ENCODE measurements at regions not wholly inside any gene's neighbourhood (a gene's known extent, or its start where the extent isn't known, plus 50 kb on each side); places are given as distances from the start of the nearest gene placed in this dataset.

- Histone ChIP-seq H3K36me3 (no peaks in the 10 kb centered on the region), H3K4me3 (no peak overlapping the region), H3K27ac (no peak overlapping the region), H3K4me1 (peaks cover 0 to 8% of the 10 kb centered on the region in 2 donors), H3K9me3 (no peaks in the 10 kb centered on the region), H3K27me3 (no peaks in the 10 kb centered on the region)
- TF ChIP-seq CTCF (IDR thresholded peaks at IDR 0.05): no peak
- DNase-seq (ENCODE audit: low spot score in 2 of 2): no peak
- intact Hi-C loops (cut with DNase I): no loop called here
Observed at GRCh38 chr6:81813305-81813704, 60.8 kb upstream of the TENT5A start.

- intact Hi-C loops (cut with DNase I): no loop called here
- H3K27me3 ChIP-seq: no peaks in the 10 kb centered on the region
- no peak for TF ChIP-seq CTCF (IDR thresholded peaks at IDR 0.05)
- H3K27ac ChIP-seq: no peak overlapping the region
- no peaks in the 10 kb centered on the region for H3K36me3 ChIP-seq
- no peaks in the 10 kb centered on the region for H3K9me3 ChIP-seq
- H3K4me1 ChIP-seq: peaks cover 0 to 8% of the 10 kb centered on the region in 2 donors
- no peak for DNase-seq (ENCODE audit: low spot score in 2 of 2)
- H3K4me3 ChIP-seq: no peak overlapping the region
Observed at GRCh38 chr6:81812401-81812800, 59.9 kb upstream of the TENT5A start.

- Histone ChIP-seq H3K36me3 (no peaks in the 10 kb centered on the region), H3K9me3 (no peaks in the 10 kb centered on the region), H3K27ac (peak overlapping the region; percentile 7 to 48), H3K4me1 (peaks cover 0 to 8% of the 10 kb centered on the region in 2 donors), H3K27me3 (no peaks in the 10 kb centered on the region), H3K4me3 (peak overlapping the region; percentile 27 to 49)
- no peak for TF ChIP-seq CTCF (IDR thresholded peaks at IDR 0.05)
- intact Hi-C loops (cut with DNase I): no loop called here
- DNase-seq (ENCODE audit: low spot score in 2 of 2): no peak
Observed at GRCh38 chr6:81808851-81809570, 56.5 kb upstream of the TENT5A start.

GRCh38 chr6:81806793-81807565, 54.5 kb upstream of the TENT5A start:
- no peak overlapping the region for H3K27ac ChIP-seq
- no peak for TF ChIP-seq CTCF (IDR thresholded peaks at IDR 0.05)
- H3K4me3 ChIP-seq: no peak overlapping the region
- H3K9me3 ChIP-seq: no peaks in the 10 kb centered on the region
- no peak for DNase-seq (ENCODE audit: low spot score in 2 of 2)
- intact Hi-C loops (cut with DNase I): no loop called here
- no peaks in the 10 kb centered on the region for H3K36me3 ChIP-seq
- H3K4me1 ChIP-seq: peaks cover 0 to 8% of the 10 kb centered on the region in 2 donors
- H3K27me3 ChIP-seq: no peaks in the 10 kb centered on the region

- H3K27me3 ChIP-seq: no peaks in the 10 kb centered on the region
- intact Hi-C loops (cut with DNase I): no loop called here
- no peaks in the 10 kb centered on the region for H3K4me1 ChIP-seq
- no peak overlapping the region for H3K27ac ChIP-seq
- H3K9me3 ChIP-seq: no peaks in the 10 kb centered on the region
- DNase-seq (ENCODE audit: low spot score in 2 of 2): no peak
- H3K36me3 ChIP-seq: no peaks in the 10 kb centered on the region
- TF ChIP-seq CTCF (IDR thresholded peaks at IDR 0.05): no peak
- no peak overlapping the region for H3K4me3 ChIP-seq
Observed at GRCh38 chr6:81802356-81802755, 49.9 kb upstream of the TENT5A start.
